Endodermal cell (in vitro differentiated cells): ENCODE measurements at regions not wholly inside any gene's neighbourhood (a gene's known extent, or its start where the extent isn't known, plus 50 kb on each side); places are given as distances from the start of the nearest gene placed in this dataset.

ENCODE experiments used
- DNase-seq: peaks from one replicate; pipeline ENCODE4 v3.0.0-alpha.2; 2017
- H3K27ac ChIP-seq: 2 replicates; pipeline ENCODE4 v1.5.1; 2013; ENCODE audit warnings: mild to moderate bottlenecking, low read depth, low read length, moderate library complexity
- H3K27me3 ChIP-seq: 2 replicates; pipeline ENCODE4 v1.6.1; 2013; ENCODE audit warnings: mild to moderate bottlenecking, low read length, moderate library complexity; ENCODE audit not compliant: insufficient read depth, control insufficient read depth, poor library complexity, severe bottlenecking
- H3K36me3 ChIP-seq: 2 replicates; pipeline ENCODE4 v1.7.0; 2013; ENCODE audit warnings: mild to moderate bottlenecking, low read length, moderate library complexity; ENCODE audit not compliant: control insufficient read depth, insufficient read depth
- H3K4me1 ChIP-seq: one replicate; pipeline ENCODE4 v1.7.0; 2013; ENCODE audit warnings: low read length; ENCODE audit not compliant: control insufficient read depth, insufficient read depth
- H3K4me3 ChIP-seq: 2 replicates; pipeline ENCODE4 v1.5.1; 2013; ENCODE audit warnings: mild to moderate bottlenecking, low read length, moderate library complexity
- H3K9ac ChIP-seq: 2 replicates; pipeline ENCODE4 v1.6.1; 2013; ENCODE audit warnings: mild to moderate bottlenecking, low read length, moderate library complexity; ENCODE audit not compliant: poor library complexity, severe bottlenecking; ENCODE audit errors: extremely low read depth
- H3K9me3 ChIP-seq: 2 replicates; pipeline ENCODE4 v1.6.1; 2013; ENCODE audit warnings: mild to moderate bottlenecking, low read length, moderate library complexity; ENCODE audit not compliant: control insufficient read depth
- H3K27ac Mint-ChIP-seq: 2 replicates; pipeline ENCODE4 v1.8.0; 2020; ENCODE audit warnings: mixed read lengths
- H3K27me3 Mint-ChIP-seq: 2 replicates; pipeline ENCODE4 v1.8.0; 2021; ENCODE audit warnings: mild to moderate bottlenecking, mixed read lengths; ENCODE audit not compliant: insufficient read depth
- H3K36me3 Mint-ChIP-seq: 2 replicates; pipeline ENCODE4 v1.8.0; 2020; ENCODE audit warnings: low read depth, mixed read lengths
- H3K4me1 Mint-ChIP-seq: 2 replicates; pipeline ENCODE4 v1.8.0; 2020; ENCODE audit warnings: mixed read lengths
- H3K4me3 Mint-ChIP-seq: 2 replicates; pipeline ENCODE4 v1.8.0; 2020; ENCODE audit warnings: mild to moderate bottlenecking, moderate library complexity, mixed read lengths
- H3K9me3 Mint-ChIP-seq: 2 replicates; pipeline ENCODE4 v1.8.0; 2020; ENCODE audit warnings: mild to moderate bottlenecking, mixed read lengths
- WGBS, 2 experiments: methylation state at CpG; one replicate each; pipeline versions ENCODE4 v1.1.5 to v1.1.7; 2013; ENCODE audit warnings: missing lambda C conversion rate in 2 of 2, mixed read lengths in 1 of 2; ENCODE audit not compliant: insufficient coverage in 1 of 2, insufficient read length in 1 of 2; 5-methylcytosine and 5-hydroxymethylcytosine counted together
- TF ChIP-seq, protein P1 (sequence below): fragments of 200-600 bp; sonication (generic); conservative IDR thresholded peaks from 2 replicates; pipeline ENCODE4 v1.5.0; 2021; ENCODE audit warnings: antibody characterized with exemption, mild to moderate bottlenecking

DNA sequence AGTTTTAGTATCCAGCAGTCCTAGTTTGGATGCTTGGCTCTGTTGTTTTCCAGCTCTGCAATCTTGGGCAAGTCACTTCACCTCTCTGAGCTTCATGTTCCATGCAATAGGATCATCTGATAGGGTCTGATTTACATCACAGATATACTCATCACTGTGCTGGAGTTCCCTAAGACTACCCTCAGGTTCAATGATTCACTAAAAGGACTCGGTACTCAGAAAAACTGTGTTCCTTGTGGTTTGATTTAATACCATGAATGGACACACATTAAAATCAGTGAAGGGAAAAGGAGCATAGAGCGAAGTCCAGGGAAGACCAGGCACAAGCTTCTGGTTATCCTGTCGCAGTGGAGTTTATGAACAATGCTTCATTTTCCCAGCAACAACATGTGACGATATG, 119.9 kb upstream of the EFNA5 start:
- DNase-seq: no peak
- H3K27me3 ChIP-seq: no peaks in the 10 kb centered on the region
- Mint-ChIP-seq H3K36me3 (no peaks in the 10 kb centered on the region), H3K27me3 (no peaks in the 10 kb centered on the region), H3K27ac (no peak overlapping the region), H3K4me1 (no peaks in the 10 kb centered on the region), H3K4me3 (no peak overlapping the region), H3K9me3 (no peaks in the 10 kb centered on the region)
- no peaks in the 10 kb centered on the region for H3K36me3 ChIP-seq
- TF ChIP-seq, protein P1, sequence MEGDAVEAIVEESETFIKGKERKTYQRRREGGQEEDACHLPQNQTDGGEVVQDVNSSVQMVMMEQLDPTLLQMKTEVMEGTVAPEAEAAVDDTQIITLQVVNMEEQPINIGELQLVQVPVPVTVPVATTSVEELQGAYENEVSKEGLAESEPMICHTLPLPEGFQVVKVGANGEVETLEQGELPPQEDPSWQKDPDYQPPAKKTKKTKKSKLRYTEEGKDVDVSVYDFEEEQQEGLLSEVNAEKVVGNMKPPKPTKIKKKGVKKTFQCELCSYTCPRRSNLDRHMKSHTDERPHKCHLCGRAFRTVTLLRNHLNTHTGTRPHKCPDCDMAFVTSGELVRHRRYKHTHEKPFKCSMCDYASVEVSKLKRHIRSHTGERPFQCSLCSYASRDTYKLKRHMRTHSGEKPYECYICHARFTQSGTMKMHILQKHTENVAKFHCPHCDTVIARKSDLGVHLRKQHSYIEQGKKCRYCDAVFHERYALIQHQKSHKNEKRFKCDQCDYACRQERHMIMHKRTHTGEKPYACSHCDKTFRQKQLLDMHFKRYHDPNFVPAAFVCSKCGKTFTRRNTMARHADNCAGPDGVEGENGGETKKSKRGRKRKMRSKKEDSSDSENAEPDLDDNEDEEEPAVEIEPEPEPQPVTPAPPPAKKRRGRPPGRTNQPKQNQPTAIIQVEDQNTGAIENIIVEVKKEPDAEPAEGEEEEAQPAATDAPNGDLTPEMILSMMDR: no peak
- WGBS, 2 experiments: 83 to 87% methylated on average over 4 of the region's 4 CpGs
- H3K4me3 ChIP-seq: no peak overlapping the region
- H3K9ac ChIP-seq: no peak overlapping the region
- no peak overlapping the region for H3K27ac ChIP-seq
- H3K9me3 ChIP-seq: peaks cover 15% of the 10 kb centered on the region
- H3K4me1 ChIP-seq: no peaks in the 10 kb centered on the region

DNA sequence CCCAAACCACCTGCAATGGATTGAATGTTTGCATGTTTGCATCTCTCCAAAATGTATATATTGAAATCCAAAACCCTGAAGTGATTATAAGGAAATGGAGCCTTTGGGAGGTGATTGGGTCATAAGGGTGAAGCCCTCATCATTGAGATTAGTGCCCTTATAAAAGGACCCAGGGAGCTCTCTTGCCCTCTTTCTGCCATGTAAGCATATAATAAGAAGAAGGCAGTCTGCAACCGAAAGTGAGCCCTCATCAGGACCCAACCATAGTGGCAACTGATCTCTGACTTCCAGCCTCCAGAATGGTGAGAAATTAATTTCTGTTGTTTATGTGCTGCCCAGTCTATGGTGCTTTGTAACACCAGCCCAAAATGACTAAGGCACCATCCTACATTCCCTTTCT, 115.7 kb upstream of the EFNA5 start:
- Mint-ChIP-seq H3K4me3 (no peak overlapping the region), H3K36me3 (peaks cover 5% of the 10 kb centered on the region), H3K4me1 (peaks cover 10% of the 10 kb centered on the region), H3K9me3 (peaks cover 12% of the 10 kb centered on the region), H3K27ac (no peak overlapping the region), H3K27me3 (no peaks in the 10 kb centered on the region)
- Histone ChIP-seq H3K27me3 (no peaks in the 10 kb centered on the region), H3K27ac (no peak overlapping the region), H3K4me1 (no peaks in the 10 kb centered on the region), H3K9ac (no peak overlapping the region), H3K4me3 (no peak overlapping the region), H3K9me3 (peaks cover 24% of the 10 kb centered on the region), H3K36me3 (no peaks in the 10 kb centered on the region)
- DNase-seq: no peak
- WGBS, 2 experiments: 94% methylated on average over 1 of the region's 1 CpG; no CpG with 5 or more reads in 1 of the 2 experiments
- TF ChIP-seq, protein P1: no peak

DNA sequence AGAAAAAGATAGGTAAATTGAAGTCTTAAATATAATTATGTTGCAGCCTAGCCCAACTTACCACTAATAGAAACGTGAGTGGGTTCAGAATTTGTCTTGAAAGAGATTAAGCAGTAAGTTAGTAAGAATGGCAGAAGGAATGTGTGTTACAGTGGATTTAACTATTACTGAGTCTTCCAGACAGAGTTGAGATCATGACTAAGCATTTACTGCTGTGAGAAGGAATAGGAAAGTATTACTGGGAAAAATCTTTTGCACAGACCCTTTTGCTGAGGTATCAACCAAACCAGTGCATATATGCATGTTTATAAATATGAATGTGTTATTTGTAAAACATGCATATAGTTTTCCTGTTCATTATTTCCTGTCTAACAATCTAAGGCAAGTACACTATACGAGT, 112.8 kb upstream of the EFNA5 start:
- Mint-ChIP-seq H3K36me3 (peaks cover 12% of the 10 kb centered on the region), H3K4me3 (no peak overlapping the region), H3K27me3 (no peaks in the 10 kb centered on the region), H3K9me3 (peaks cover 23% of the 10 kb centered on the region), H3K27ac (no peak overlapping the region), H3K4me1 (peaks cover 13% of the 10 kb centered on the region)
- H3K9ac ChIP-seq: no peak overlapping the region
- no peaks in the 10 kb centered on the region for H3K27me3 ChIP-seq
- no peaks in the 10 kb centered on the region for H3K36me3 ChIP-seq
- no peak for DNase-seq
- no peak overlapping the region for H3K4me3 ChIP-seq
- H3K9me3 ChIP-seq: peaks cover 25% of the 10 kb centered on the region
- no peaks in the 10 kb centered on the region for H3K4me1 ChIP-seq
- H3K27ac ChIP-seq: no peak overlapping the region
- WGBS, 2 experiments: 83 to 97% methylated on average over 1 to 2 of the region's 2 CpGs
- TF ChIP-seq, protein P1: no peak
